ENCODE measurements at regions not wholly inside any gene's neighbourhood (a gene's known extent, or its start where the extent isn't known, plus 50 kb on each side); places are given as distances from the start of the nearest gene placed in this dataset.
A peak's percentile ranks its signal among the peaks of the same experiment; 100 is the strongest.
"Not testable (repeated sequence)": the region's sequence is repeated elsewhere in the genome, so short reads cannot be mapped to it uniquely, and the experiment has no call there.

DNA sequence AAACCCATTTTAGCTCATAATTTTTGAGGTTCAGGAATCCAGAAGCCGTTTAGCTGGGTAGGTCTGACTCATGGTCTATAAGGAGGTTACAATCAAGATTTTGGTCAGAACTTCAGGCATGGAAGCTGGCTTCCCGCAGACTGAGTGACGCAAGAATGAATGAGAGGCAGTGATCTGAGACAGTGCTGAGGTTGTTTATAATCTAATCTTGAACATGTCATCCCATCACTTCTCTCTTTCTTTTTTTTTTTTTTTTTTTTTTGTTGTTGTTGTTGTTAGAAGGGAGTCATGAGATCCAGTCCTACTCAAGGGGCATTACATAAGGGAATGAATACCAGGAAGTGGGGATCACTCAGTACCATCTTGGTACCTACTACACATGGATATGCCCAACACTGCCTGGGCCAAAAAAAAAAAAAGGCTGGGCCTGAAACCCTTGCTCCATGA lies 217.4 kb downstream of the DLEU7 start:
- Histone ChIP-seq H3K27ac (peak overlapping the region in 1 of 10 donors; percentile 63), H3K4me3 (no peak overlapping the region), H3K9me3 (peaks cover 0 to 8% (median 0%) of the 10 kb centered on the region in 11 donors), H3K27me3 (no peaks in the 10 kb centered on the region), H3K4me1 (peaks cover 0 to 30% (median 0%) of the 10 kb centered on the region in 9 donors), H3K36me3 (no peaks in the 10 kb centered on the region)
- no peak for DNase-seq
- no peak for ATAC-seq
- TF ChIP-seq, protein P1, sequence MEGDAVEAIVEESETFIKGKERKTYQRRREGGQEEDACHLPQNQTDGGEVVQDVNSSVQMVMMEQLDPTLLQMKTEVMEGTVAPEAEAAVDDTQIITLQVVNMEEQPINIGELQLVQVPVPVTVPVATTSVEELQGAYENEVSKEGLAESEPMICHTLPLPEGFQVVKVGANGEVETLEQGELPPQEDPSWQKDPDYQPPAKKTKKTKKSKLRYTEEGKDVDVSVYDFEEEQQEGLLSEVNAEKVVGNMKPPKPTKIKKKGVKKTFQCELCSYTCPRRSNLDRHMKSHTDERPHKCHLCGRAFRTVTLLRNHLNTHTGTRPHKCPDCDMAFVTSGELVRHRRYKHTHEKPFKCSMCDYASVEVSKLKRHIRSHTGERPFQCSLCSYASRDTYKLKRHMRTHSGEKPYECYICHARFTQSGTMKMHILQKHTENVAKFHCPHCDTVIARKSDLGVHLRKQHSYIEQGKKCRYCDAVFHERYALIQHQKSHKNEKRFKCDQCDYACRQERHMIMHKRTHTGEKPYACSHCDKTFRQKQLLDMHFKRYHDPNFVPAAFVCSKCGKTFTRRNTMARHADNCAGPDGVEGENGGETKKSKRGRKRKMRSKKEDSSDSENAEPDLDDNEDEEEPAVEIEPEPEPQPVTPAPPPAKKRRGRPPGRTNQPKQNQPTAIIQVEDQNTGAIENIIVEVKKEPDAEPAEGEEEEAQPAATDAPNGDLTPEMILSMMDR (IDR thresholded peaks at IDR 0.05) = no peak
- intact Hi-C loops (cut with DNase I) = no loop called here
- WGBS, 2 donors = 77 to 79% methylated on average over 3 of the region's 3 CpGs

DNA sequence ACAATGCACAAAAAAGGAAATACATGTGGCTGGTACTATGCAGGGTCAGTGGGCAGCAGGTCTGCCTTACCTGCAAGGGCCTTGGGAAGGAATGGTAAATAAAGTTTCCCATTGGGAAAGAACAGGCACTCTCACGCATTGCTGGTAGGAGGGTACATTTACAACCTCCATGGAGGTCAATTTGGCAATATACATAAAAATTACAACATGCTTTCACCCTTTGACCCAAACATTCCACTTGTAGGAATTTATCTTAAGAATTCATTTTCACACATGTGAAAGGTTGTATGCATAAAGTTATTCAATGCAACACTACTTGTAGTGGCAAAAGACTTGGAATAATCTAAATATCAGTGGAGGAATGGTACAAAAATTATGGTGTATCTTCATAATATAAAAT lies 216.4 kb downstream of the DLEU7 start:
- peak overlapping the region in 1 of 10 donors; percentile 63 for H3K27ac ChIP-seq
- peaks cover 0 to 8% (median 0%) of the 10 kb centered on the region in 11 donors for H3K9me3 ChIP-seq
- H3K4me1 ChIP-seq = peaks cover 0 to 30% (median 0%) of the 10 kb centered on the region in 9 donors
- H3K27me3 ChIP-seq = no peaks in the 10 kb centered on the region
- ATAC-seq (no peak), DNase-seq (no peak)
- H3K36me3 ChIP-seq = no peaks in the 10 kb centered on the region
- WGBS, 2 donors = 92 to 100% methylated on average over 1 of the region's 1 CpG
- intact Hi-C loops (cut with DNase I) = no loop called here
- TF ChIP-seq, protein P1 (IDR thresholded peaks at IDR 0.05) = no peak
- H3K4me3 ChIP-seq = no peak overlapping the region

DNA sequence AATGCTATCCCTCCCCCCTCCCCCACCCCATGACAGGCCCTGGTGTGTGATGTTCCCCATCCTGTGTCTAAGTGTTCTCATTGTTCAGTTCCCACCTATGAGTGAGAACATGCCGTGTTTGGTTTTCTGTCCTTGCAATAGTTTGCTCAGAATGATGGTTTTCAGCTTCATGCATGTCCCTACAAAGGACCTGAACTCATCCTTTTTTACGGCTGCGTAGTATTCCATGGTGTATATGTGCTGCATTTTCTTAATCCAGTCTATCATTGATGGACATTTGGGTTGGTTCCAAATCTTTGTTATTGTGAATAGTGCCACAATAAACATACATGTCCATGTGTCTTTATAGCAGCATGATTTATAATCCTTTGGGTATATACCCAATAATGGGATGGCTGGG lies 215.0 kb downstream of the DLEU7 start:
- not testable (repeated sequence) for H3K9me3 ChIP-seq, H3K4me3 ChIP-seq, H3K36me3 ChIP-seq, ATAC-seq, DNase-seq, H3K27me3 ChIP-seq, H3K27ac ChIP-seq
- WGBS, 2 donors = 94 to 98% methylated on average over 3 of the region's 3 CpGs
- peaks cover 0 to 30% (median 0%) of the 10 kb centered on the region in 9 donors for H3K4me1 ChIP-seq
- intact Hi-C loops (cut with DNase I) = loop anchor here in 1 of 10 donors (1.0 kb wide), 1 partner anchor 18 kb away; no protein-coding TSS in a partner anchor

DNA sequence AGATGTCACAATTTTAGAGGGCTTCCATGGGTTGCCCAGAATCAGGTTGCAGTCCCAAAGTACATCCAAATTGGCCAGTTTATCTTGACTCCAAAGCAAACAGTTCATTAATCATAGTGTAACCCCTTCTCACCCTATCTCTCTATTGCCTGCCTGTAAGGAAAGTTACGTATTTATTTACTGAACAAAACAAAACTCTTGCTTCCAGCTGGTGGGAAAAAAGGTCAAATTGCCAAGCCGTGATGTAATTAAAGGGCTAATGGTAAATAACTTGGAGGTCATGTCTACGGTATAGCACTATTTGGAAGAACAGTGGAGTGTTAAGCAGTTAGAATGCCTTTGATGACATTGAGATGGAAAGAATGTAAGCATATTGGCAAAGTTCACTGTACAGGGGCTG lies 214.0 kb downstream of the DLEU7 start:
- ATAC-seq (no peak), DNase-seq (no peak)
- Histone ChIP-seq H3K27me3 (no peaks in the 10 kb centered on the region), H3K9me3 (peaks cover 0 to 8% (median 0%) of the 10 kb centered on the region in 11 donors), H3K4me1 (peaks cover 0 to 31% (median 0%) of the 10 kb centered on the region in 9 donors), H3K4me3 (no peak overlapping the region), H3K27ac (peak overlapping the region in 1 of 10 donors; percentile 69), H3K36me3 (no peaks in the 10 kb centered on the region)
- WGBS, 2 donors = 80 to 85% methylated on average over 3 of the region's 3 CpGs
- intact Hi-C loops (cut with DNase I) = no loop called here
- TF ChIP-seq, protein P1 (IDR thresholded peaks at IDR 0.05) = no peak

DNA sequence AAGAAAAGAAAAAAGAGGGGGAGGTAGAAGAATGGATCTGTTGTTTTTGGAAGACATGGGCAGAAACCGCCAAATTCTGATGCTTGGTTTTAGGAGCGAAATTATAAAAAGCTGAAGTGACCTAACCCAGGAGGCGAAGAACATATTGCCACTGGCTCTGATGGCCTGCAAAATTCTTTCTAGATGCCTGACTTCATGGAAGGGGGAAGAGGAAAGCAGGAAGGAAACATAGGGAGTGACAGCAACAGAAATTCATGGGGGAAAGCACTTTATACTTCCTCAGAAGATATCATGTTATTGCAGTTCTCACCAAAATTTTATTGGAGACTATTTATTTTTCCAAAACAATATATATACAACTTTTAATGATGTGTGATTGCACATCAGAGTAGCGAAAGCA lies 213.5 kb downstream of the DLEU7 start:
- WGBS, 2 donors = 93 to 94% methylated on average over 4 of the region's 4 CpGs
- H3K36me3 ChIP-seq = no peaks in the 10 kb centered on the region
- peaks cover 0 to 8% (median 0%) of the 10 kb centered on the region in 11 donors for H3K9me3 ChIP-seq
- intact Hi-C loops (cut with DNase I) = no loop called here
- ATAC-seq (no peak), DNase-seq (no peak)
- H3K4me3 ChIP-seq = no peak overlapping the region
- peak overlapping the region in 1 of 10 donors; percentile 69 for H3K27ac ChIP-seq
- TF ChIP-seq, protein P1 (IDR thresholded peaks at IDR 0.05) = no peak
- H3K27me3 ChIP-seq = no peaks in the 10 kb centered on the region
- H3K4me1 ChIP-seq = peaks cover 0 to 36% (median 0%) of the 10 kb centered on the region in 9 donors
